Activated CD4-positive, alpha-beta T cell treated with anti-CD3 and anti-CD28 coated beads for 4 hours (primary cell): ENCODE measurements at regions not wholly inside any gene's neighbourhood (a gene's known extent, or its start where the extent isn't known, plus 50 kb on each side); places are given as distances from the start of the nearest gene placed in this dataset.
"Not testable (repeated sequence)": the region's sequence is repeated elsewhere in the genome, so short reads cannot be mapped to it uniquely, and the experiment has no call there.

ENCODE experiments used
- DNase-seq, 2 donors: peaks; one replicate each; pipeline ENCODE4 v3.0.0-alpha.2; 2020

GRCh38 chr14:38389681-38390080 lies 133.8 kb upstream of the CLEC14A start:
- DNase-seq, result no peak

GRCh38 chr14:38387821-38388220 lies 131.9 kb upstream of the CLEC14A start:
- no peak for DNase-seq

GRCh38 chr14:38385836-38386235 lies 129.9 kb upstream of the CLEC14A start:
- DNase-seq, result no peak

GRCh38 chr14:38385343-38385742 lies 129.4 kb upstream of the CLEC14A start:
- no peak for DNase-seq

- no peak for DNase-seq
These were observed 128.8 kb upstream of the CLEC14A start for GRCh38 chr14:38384741-38385140.

- DNase-seq, result no peak
These were observed 112.0 kb upstream of the CLEC14A start for GRCh38 chr14:38367922-38368321.

- no peak for DNase-seq
These were observed 110.5 kb upstream of the CLEC14A start for GRCh38 chr14:38366374-38366773.

- DNase-seq, result no peak
These were observed 107.3 kb upstream of the CLEC14A start for GRCh38 chr14:38363217-38363616.

GRCh38 chr14:38357557-38357956 lies 101.7 kb upstream of the CLEC14A start:
- DNase-seq, result no peak

- not testable (repeated sequence) for DNase-seq
These were observed 99.6 kb upstream of the CLEC14A start for GRCh38 chr14:38355473-38355872.

GRCh38 chr14:38350102-38350501 lies 94.2 kb upstream of the CLEC14A start:
- no peak for DNase-seq

GRCh38 chr14:38342803-38343202 lies 86.9 kb upstream of the CLEC14A start:
- DNase-seq, result no peak

- DNase-seq, result no peak
These were observed 83.8 kb upstream of the CLEC14A start for GRCh38 chr14:38339696-38340095.

GRCh38 chr14:38336298-38336697 lies 80.4 kb upstream of the CLEC14A start:
- DNase-seq, result no peak

- no peak for DNase-seq
These were observed 74.4 kb upstream of the CLEC14A start for GRCh38 chr14:38330275-38330674.

GRCh38 chr14:38329246-38329645 lies 73.4 kb upstream of the CLEC14A start:
- DNase-seq, result no peak

- no peak for DNase-seq
These were observed 61.0 kb upstream of the CLEC14A start for GRCh38 chr14:38316922-38317321.

- no peak for DNase-seq
These were observed 55.8 kb upstream of the CLEC14A start for GRCh38 chr14:38311655-38312054.

- no peak for DNase-seq
These were observed 54.6 kb upstream of the CLEC14A start for GRCh38 chr14:38310420-38310995.

- no peak for DNase-seq
These were observed 53.8 kb upstream of the CLEC14A start for GRCh38 chr14:38309522-38310277.
